HCT116 (cell line): ENCODE measurements at regions not wholly inside any gene's neighbourhood (a gene's known extent, or its start where the extent isn't known, plus 50 kb on each side); places are given as distances from the start of the nearest gene placed in this dataset.

Source experiments
- ATAC-seq: fragments of 200-7000 bp; cut with Tn5 transposase; 2 replicates; pipeline ENCODE4 v1.9.1; 2020; ENCODE audit warnings: mild to moderate bottlenecking, moderate library complexity
- BruUV-seq: library from RNA; stranded (reverse); fragments of 400-500 nt; replicated peaks from 2 replicates; lab custom pipeline; 2021; lab: Mats Ljungman, UMichigan
- CTCF ChIA-PET: fragments of 300-600 bp; sonication (Branson Sonifier 250); formaldehyde crosslinking; loops from one replicate; lab custom pipeline; 2021; ENCODE audit warnings: antibody characterized with exemption; lab: Charles Lee
- POLR2A ChIA-PET: fragments of 300-600, 350-600 bp; sonication (Branson Sonifier 250); formaldehyde crosslinking; loops from one replicate; lab custom pipeline; 2021; ENCODE audit warnings: antibody characterized with exemption; lab: Charles Lee
- RAD21 ChIA-PET, 2 experiments: fragments of 300-600 bp; sonication (Branson Sonifier 250); formaldehyde crosslinking; loops; one replicate each; lab custom pipeline; 2023; ENCODE audit warnings: low total read pairs in 2 of 2; ENCODE audit not compliant: uncharacterized antibody in 2 of 2, unreplicated experiment in 2 of 2, low non-redundant PET in 1 of 2; lab: Charles Lee
- DNase-seq: peaks from one replicate; pipeline ENCODE4 v3.0.0-alpha.2; 2010; ENCODE audit warnings: low read depth, low spot score
- H2AFZ ChIP-seq: fragments of 200-600 bp; shearing (Covaris generic), sonication (generic); 2 replicates; pipeline ENCODE4 v1.6.1; 2017; ENCODE audit warnings: low read depth, mixed run types, mixed read lengths, antibody characterized with exemption, low read length; ENCODE audit not compliant: poor library complexity, severe bottlenecking
- H3K27ac ChIP-seq: 2 replicates; pipeline ENCODE4 v1.5.1; 2012; ENCODE audit warnings: low read depth, low read length
- H3K27me3 ChIP-seq: fragments of 200-600 bp; sonication (generic); 2 replicates; pipeline ENCODE4 v1.6.1; 2016; ENCODE audit warnings: mixed run types, low read length, mixed read lengths; ENCODE audit not compliant: insufficient read depth
- H3K36me3 ChIP-seq, 2 experiments: fragments of 200-500 bp in 1 of 2; fragments of 200-600 bp in 1 of 2; sonication (Bioruptor generic) in 1 of 2; sonication (generic) in 1 of 2; 2 replicates each; pipeline versions ENCODE4 v1.5.1 to v1.6.1; 2014 to 2016; ENCODE audit warnings: low read length in 2 of 2, inconsistent platforms in 1 of 2, mixed read lengths in 1 of 2, mixed run types in 1 of 2; ENCODE audit not compliant: insufficient read depth in 2 of 2, control insufficient read depth in 1 of 2
- H3K4me1 ChIP-seq, 2 experiments: fragments of 200-600 bp in 1 of 2; sonication (generic) in 1 of 2; 2 replicates each; pipeline versions ENCODE4 v1.5.1 to v1.6.1; 2012 to 2017; ENCODE audit warnings: low read length in 2 of 2, inconsistent platforms in 1 of 2, mild to moderate bottlenecking in 1 of 2, mixed read lengths in 1 of 2, mixed run types in 1 of 2, moderate library complexity in 1 of 2; ENCODE audit not compliant: insufficient read depth in 2 of 2, control insufficient read depth in 1 of 2
- H3K4me2 ChIP-seq: fragments of 200-600 bp; sonication (generic); 2 replicates; pipeline ENCODE4 v1.6.1; 2017; ENCODE audit warnings: mixed run types, low read length, mixed read lengths
- H3K4me3 ChIP-seq, 2 experiments: fragments of 200-600 bp in 1 of 2; sonication (generic) in 1 of 2; replicated peaks in 1 of 2; 2 replicates each; pipeline ENCODE4 v1.5.1; 2011 to 2016; ENCODE audit warnings: low read length in 2 of 2, control low read depth in 1 of 2, low read depth in 1 of 2, mild to moderate bottlenecking in 1 of 2, mixed read lengths in 1 of 2, mixed run types in 1 of 2
- H3K79me2 ChIP-seq: fragments of 200-600 bp; sonication (generic); 2 replicates; pipeline ENCODE4 v1.6.1; 2017; ENCODE audit warnings: mild to moderate bottlenecking, mixed run types, low read length, moderate library complexity, mixed read lengths; ENCODE audit not compliant: insufficient read depth
- H3K9ac ChIP-seq: fragments of 200-600 bp; sonication (generic); 2 replicates; pipeline ENCODE4 v1.6.1; 2016; ENCODE audit warnings: low read length, mixed read lengths
- H3K9me2 ChIP-seq: fragments of 200-600 bp; sonication (generic), shearing (Covaris generic); 2 replicates; pipeline ENCODE4 v1.6.1; 2017; ENCODE audit warnings: mixed run types, mild to moderate bottlenecking, moderate library complexity; ENCODE audit not compliant: insufficient read depth
- H3K9me3 ChIP-seq, 2 experiments: fragments of 200-500 bp in 1 of 2; fragments of 200-600 bp in 1 of 2; sonication (Bioruptor generic) in 1 of 2; sonication (generic) in 1 of 2; 2 replicates each; pipeline ENCODE4 v1.6.1; 2014 to 2017; ENCODE audit warnings: low read length in 2 of 2, mixed read lengths in 2 of 2, inconsistent platforms in 1 of 2, low read depth in 1 of 2, mild to moderate bottlenecking in 1 of 2, mixed run types in 1 of 2, moderate library complexity in 1 of 2; ENCODE audit not compliant: control insufficient read depth in 1 of 2, insufficient read depth in 1 of 2
- H4K20me1 ChIP-seq: fragments of 200-600 bp; sonication (generic), shearing (Covaris generic); 2 replicates; pipeline ENCODE4 v1.6.1; 2017; ENCODE audit warnings: mixed run types, mild to moderate bottlenecking, moderate library complexity; ENCODE audit not compliant: insufficient read depth
- ATF3 ChIP-seq: IDR thresholded peaks from 2 replicates; pipeline ENCODE4 v1.6.1; 2012
- CEBPB ChIP-seq: IDR thresholded peaks from 2 replicates; pipeline ENCODE4 v1.6.1; 2012; ENCODE audit warnings: low read depth
- CTCF ChIP-seq, 3 experiments: fragments of 200-600 bp in 1 of 3; sonication (generic) in 1 of 3; IDR thresholded peaks in 2 of 3; conservative IDR thresholded peaks in 1 of 3; 2 replicates each; pipeline ENCODE4 v1.5.1; 2012 to 2017; ENCODE audit warnings: low read depth in 2 of 3, low read length in 2 of 3, antibody characterized with exemption in 1 of 3, borderline replicate concordance in 1 of 3, control low read depth in 1 of 3, mild to moderate bottlenecking in 1 of 3, mixed read lengths in 1 of 3, mixed run types in 1 of 3, moderate library complexity in 1 of 3; ENCODE audit not compliant: insufficient read depth in 1 of 3
- EGR1 ChIP-seq: IDR thresholded peaks from 2 replicates; pipeline ENCODE4 v1.6.1; 2012; ENCODE audit warnings: low read depth
- ELF1 ChIP-seq: IDR thresholded peaks from 2 replicates; pipeline ENCODE4 v1.6.1; 2012; ENCODE audit warnings: low read depth, borderline replicate concordance
- EZH2 ChIP-seq: fragments of 200-600 bp; sonication (generic); IDR thresholded peaks from 2 replicates; pipeline ENCODE4 v1.6.1; 2017; ENCODE audit warnings: antibody characterized with exemption, mixed run types
- EZH2phosphoT487 ChIP-seq: fragments of 200-600 bp; IDR thresholded peaks from 2 replicates; pipeline ENCODE4 v1.6.1; 2018; ENCODE audit warnings: antibody characterized with exemption, borderline replicate concordance
- JUND ChIP-seq: IDR thresholded peaks from 2 replicates; pipeline ENCODE4 v1.6.1; 2012
- MAX ChIP-seq: IDR thresholded peaks from 2 replicates; pipeline ENCODE4 v1.6.1; 2012
- POLR2A ChIP-seq: IDR thresholded peaks from 2 replicates; pipeline ENCODE4 v1.7.0; 2011; ENCODE audit warnings: borderline replicate concordance; ENCODE audit not compliant: insufficient read depth, insufficient read length; ENCODE audit errors: extremely low read depth
- POLR2AphosphoS5 ChIP-seq: IDR thresholded peaks from 2 replicates; pipeline ENCODE4 v1.6.1; 2011; ENCODE audit warnings: mild to moderate bottlenecking, low read depth, low read length, moderate library complexity
- RAD21 ChIP-seq: IDR thresholded peaks from 2 replicates; pipeline ENCODE4 v1.6.1; 2012; ENCODE audit warnings: low read depth, mild to moderate bottlenecking
- REST ChIP-seq: IDR thresholded peaks from 2 replicates; pipeline ENCODE4 v1.6.1; 2012; ENCODE audit warnings: low read depth
- SIN3A ChIP-seq: IDR thresholded peaks from 2 replicates; pipeline ENCODE4 v1.6.1; 2012; ENCODE audit warnings: low read depth
- SP1 ChIP-seq: IDR thresholded peaks from 2 replicates; pipeline ENCODE4 v1.6.1; 2012; ENCODE audit warnings: low read depth
- SRF ChIP-seq: IDR thresholded peaks from 2 replicates; pipeline ENCODE4 v1.6.1; 2012; ENCODE audit warnings: low read depth
- YY1 ChIP-seq: IDR thresholded peaks from 2 replicates; pipeline ENCODE4 v1.6.1; 2011; ENCODE audit warnings: low read length, low read depth, moderate library complexity, mild to moderate bottlenecking; ENCODE audit not compliant: insufficient replicate concordance; ENCODE audit errors: extremely low read depth
- ZBTB33 ChIP-seq: IDR thresholded peaks from 2 replicates; pipeline ENCODE4 v1.6.1; 2011; ENCODE audit warnings: mild to moderate bottlenecking, low read length, moderate library complexity; ENCODE audit not compliant: insufficient replicate concordance; ENCODE audit errors: extremely low read depth
- ZFX ChIP-seq: fragments of 450-650 bp; IDR thresholded peaks from 2 replicates; pipeline ENCODE4 v1.6.1; 2017
- ZNF274 ChIP-seq: fragments of 200-500 bp; sonication (Bioruptor generic); IDR thresholded peaks from 2 replicates; pipeline ENCODE4 v1.6.1; 2014; ENCODE audit warnings: mild to moderate bottlenecking, low read depth, low read length, inconsistent platforms
- intact Hi-C: fragments of 100-400 bp; cut with micrococcal nuclease; formaldehyde crosslinking; loops from 2 replicates; pipeline ENCODE4 v1.10.0; 2022

- Histone ChIP-seq H3K36me3 (no peaks in the 10 kb centered on the region), H3K9me3 (peaks cover 6 to 36% of the 10 kb centered on the region in 2 experiments; a peak in 2 of 4 replicates), H3K27ac (no peak overlapping the region), H3K9me2 (no peaks in the 10 kb centered on the region), H4K20me1 (no peaks in the 10 kb centered on the region), H2AFZ (no peak overlapping the region), H3K4me3 (no peak overlapping the region), H3K79me2 (no peaks in the 10 kb centered on the region), H3K4me2 (no peak overlapping the region), H3K4me1 (no peaks in the 10 kb centered on the region), H3K27me3 (no peaks in the 10 kb centered on the region), H3K9ac (no peak overlapping the region)
- ChIA-PET RAD21 (no interaction called here), CTCF (no interaction called here), POLR2A (no interaction called here)
- no peak for DNase-seq
- BruUV-seq, result no TSS peak
- TF ChIP-seq SRF (no peak), REST (no peak), SIN3A (no peak), ZFX (no peak), RAD21 (no peak), CEBPB (no peak), POLR2A (no peak), EGR1 (no peak), EZH2 (no peak), CTCF (IDR thresholded peaks at IDR 0.05 in 2 of 3, conservative IDR thresholded peaks at IDR 0.05 in 1 of 3; ENCODE audit: borderline replicate concordance in 1 of 3, insufficient read depth in 1 of 3, low read depth in 2 of 3, low read length in 2 of 3) (no peak), ZBTB33 (no peak), ATF3 (no peak), MAX (no peak), SP1 (no peak), POLR2AphosphoS5 (no peak), JUND (no peak), EZH2phosphoT487 (no peak), ELF1 (no peak), YY1 (no peak), ZNF274 (no peak)
- intact Hi-C loops, result no loop called here
- no peak for ATAC-seq
These were observed 1217.8 kb downstream of the CDH8 start for GRCh38 chr16:60818465-60818864.
